Fibroblast of lung (primary cell): ENCODE measurements at regions not wholly inside any gene's neighbourhood (a gene's known extent, or its start where the extent isn't known, plus 50 kb on each side); places are given as distances from the start of the nearest gene placed in this dataset.

Source experiments
- DNase-seq, 2 donors: peaks; one replicate each; pipeline versions ENCODE4 v3.0.0 to v3.0.0-alpha.2; 2010; ENCODE audit warnings: low read depth in 2 of 2
- H2AFZ ChIP-seq: 2 replicates; pipeline ENCODE4 v1.5.1; 2012; ENCODE audit warnings: low read length, control low read depth, inconsistent platforms
- H3K27ac ChIP-seq: 2 replicates; pipeline ENCODE4 v1.5.1; 2011; ENCODE audit warnings: low read length, control low read depth; ENCODE audit not compliant: insufficient read depth
- H3K27me3 ChIP-seq: 2 replicates; pipeline ENCODE4 v1.5.1; 2011; ENCODE audit warnings: mild to moderate bottlenecking, low read length; ENCODE audit not compliant: control insufficient read depth, insufficient read depth
- H3K36me3 ChIP-seq: 2 replicates; pipeline ENCODE4 v1.5.1; 2011; ENCODE audit warnings: low read length; ENCODE audit not compliant: control insufficient read depth, insufficient read depth
- H3K4me1 ChIP-seq: 2 replicates; pipeline ENCODE4 v1.5.1; 2011; ENCODE audit warnings: low read length; ENCODE audit not compliant: control insufficient read depth, insufficient read depth; ENCODE audit errors: extremely low read depth
- H3K4me2 ChIP-seq: 2 replicates; pipeline ENCODE4 v1.5.1; 2011; ENCODE audit warnings: low read length, control low read depth; ENCODE audit not compliant: insufficient read depth; ENCODE audit errors: extremely low read depth
- H3K4me3 ChIP-seq, 4 experiments: fragments of 200-600 bp in 1 of 4; sonication (generic) in 1 of 4; replicated peaks in 1 of 4; 2 replicates each; pipeline ENCODE4 v1.5.1; 2011 to 2016; ENCODE audit warnings: low read length in 4 of 4, low read depth in 3 of 4, mild to moderate bottlenecking in 3 of 4, control low read depth in 2 of 4, inconsistent platforms in 1 of 4, mixed read lengths in 1 of 4; ENCODE audit not compliant: insufficient read depth in 1 of 4; ENCODE audit errors: control extremely low read depth in 1 of 4
- H3K79me2 ChIP-seq: 2 replicates; pipeline ENCODE4 v1.5.1; 2012; ENCODE audit warnings: mild to moderate bottlenecking, low read length, inconsistent platforms; ENCODE audit not compliant: control insufficient read depth, insufficient read depth
- H3K9ac ChIP-seq: 2 replicates; pipeline ENCODE4 v1.5.1; 2011; ENCODE audit warnings: mild to moderate bottlenecking, low read length, control low read depth; ENCODE audit not compliant: insufficient read depth
- H3K9me3 ChIP-seq: 2 replicates; pipeline ENCODE4 v1.5.1; 2012; ENCODE audit warnings: low read depth, low read length; ENCODE audit not compliant: control insufficient read depth, insufficient read depth
- H4K20me1 ChIP-seq: 2 replicates; pipeline ENCODE4 v1.5.1; 2011; ENCODE audit warnings: low read length; ENCODE audit not compliant: control insufficient read depth, insufficient read depth; ENCODE audit errors: extremely low read depth
- CTCF ChIP-seq, 2 donors: IDR thresholded peaks in 1 of 2; conservative IDR thresholded peaks in 1 of 2; 1 replicate in 1 of 2; 2 replicates in 1 of 2; pipeline ENCODE4 v1.5.1; 2011 to 2012; ENCODE audit warnings: low read length in 2 of 2, control low read depth in 1 of 2, inconsistent platforms in 1 of 2, low read depth in 1 of 2, mild to moderate bottlenecking in 1 of 2
- EZH2 ChIP-seq: IDR thresholded peaks from 2 replicates; pipeline ENCODE4 v1.5.1; 2012; ENCODE audit warnings: low read length, control low read depth, mild to moderate bottlenecking; ENCODE audit errors: missing control alignments

- TF ChIP-seq EZH2 = no peak
- no peak for TF ChIP-seq CTCF (conservative IDR thresholded peaks at IDR 0.05 in 1 of 2, IDR thresholded peaks at IDR 0.05 in 1 of 2; ENCODE audit: low read depth in 1 of 2, low read length in 2 of 2)
- no peaks in the 10 kb centered on the region for H3K9me3 ChIP-seq
- H3K9ac ChIP-seq = no peak overlapping the region
- H3K4me2 ChIP-seq = no peak overlapping the region
- no peak for DNase-seq
- H3K27ac ChIP-seq = no peak overlapping the region
- no peaks in the 10 kb centered on the region for H4K20me1 ChIP-seq
- H3K36me3 ChIP-seq = no peaks in the 10 kb centered on the region
- no peaks in the 10 kb centered on the region for H3K4me1 ChIP-seq
- H3K27me3 ChIP-seq = no peaks in the 10 kb centered on the region
- H3K4me3 ChIP-seq = no peak overlapping the region
- no peak overlapping the region for H2AFZ ChIP-seq
- no peaks in the 10 kb centered on the region for H3K79me2 ChIP-seq
Measured at GRCh38 chr13:112203614-112204013, 136.7 kb downstream of the SOX1 start.

- no peak overlapping the region for H3K27ac ChIP-seq
- no peak for TF ChIP-seq CTCF (conservative IDR thresholded peaks at IDR 0.05 in 1 of 2, IDR thresholded peaks at IDR 0.05 in 1 of 2; ENCODE audit: low read depth in 1 of 2, low read length in 2 of 2)
- no peak for TF ChIP-seq EZH2
- no peaks in the 10 kb centered on the region for H3K4me1 ChIP-seq
- no peak overlapping the region for H3K9ac ChIP-seq
- no peaks in the 10 kb centered on the region for H3K79me2 ChIP-seq
- no peaks in the 10 kb centered on the region for H4K20me1 ChIP-seq
- H3K4me3 ChIP-seq = no peak overlapping the region
- H2AFZ ChIP-seq = no peak overlapping the region
- no peak for DNase-seq
- H3K27me3 ChIP-seq = no peaks in the 10 kb centered on the region
- no peaks in the 10 kb centered on the region for H3K36me3 ChIP-seq
- no peak overlapping the region for H3K4me2 ChIP-seq
- H3K9me3 ChIP-seq = no peaks in the 10 kb centered on the region
Measured at GRCh38 chr13:112204346-112205327, 137.7 kb downstream of the SOX1 start.

GRCh38 chr13:112205990-112206389 is 139.0 kb downstream of the SOX1 start:
- H3K9ac ChIP-seq = no peak overlapping the region
- no peak overlapping the region for H3K4me3 ChIP-seq
- no peaks in the 10 kb centered on the region for H3K36me3 ChIP-seq
- H3K27me3 ChIP-seq = no peaks in the 10 kb centered on the region
- no peaks in the 10 kb centered on the region for H3K9me3 ChIP-seq
- H2AFZ ChIP-seq = no peak overlapping the region
- H3K4me1 ChIP-seq = no peaks in the 10 kb centered on the region
- no peaks in the 10 kb centered on the region for H3K79me2 ChIP-seq
- TF ChIP-seq CTCF (conservative IDR thresholded peaks at IDR 0.05 in 1 of 2, IDR thresholded peaks at IDR 0.05 in 1 of 2; ENCODE audit: low read depth in 1 of 2, low read length in 2 of 2) = no peak
- no peak for TF ChIP-seq EZH2
- H4K20me1 ChIP-seq = no peaks in the 10 kb centered on the region
- DNase-seq = no peak
- no peak overlapping the region for H3K27ac ChIP-seq
- no peak overlapping the region for H3K4me2 ChIP-seq
